ENCODE measurements at regions not wholly inside any gene's neighbourhood (a gene's known extent, or its start where the extent isn't known, plus 50 kb on each side); places are given as distances from the start of the nearest gene placed in this dataset.

GRCh38 chr14:21989090-21989489 is 315.5 kb upstream of the OR4E1 start:
- Mint-ChIP-seq H3K27me3 (no peaks in the 10 kb centered on the region), H3K9me3 (no peaks in the 10 kb centered on the region), H3K36me3 (ENCODE audit: insufficient read depth) (no peaks in the 10 kb centered on the region), H3K27ac (ENCODE audit: low read depth) (no peak overlapping the region), H3K4me3 (no peak overlapping the region), H3K4me1 (peaks cover under 1% of the 10 kb centered on the region)
- ATAC-seq (replicated peaks; ENCODE audit: extremely low read depth, poor library complexity, severe bottlenecking) (no peak), DNase-seq (ENCODE audit: low spot score in 2 of 2) (no peak)

GRCh38 chr14:21988413-21988812 is 314.8 kb upstream of the OR4E1 start:
- DNase-seq (ENCODE audit: low spot score in 2 of 2) (no peak), ATAC-seq (replicated peaks; ENCODE audit: extremely low read depth, poor library complexity, severe bottlenecking) (no peak)
- no peak overlapping the region for H3K27ac Mint-ChIP-seq (ENCODE audit: low read depth)
- no peaks in the 10 kb centered on the region for H3K36me3 Mint-ChIP-seq (ENCODE audit: insufficient read depth)
- no peaks in the 10 kb centered on the region for H3K27me3 Mint-ChIP-seq
- no peak overlapping the region for H3K4me3 Mint-ChIP-seq
- H3K4me1 Mint-ChIP-seq = no peaks in the 10 kb centered on the region
- no peaks in the 10 kb centered on the region for H3K9me3 Mint-ChIP-seq

GRCh38 chr14:21987937-21988336 is 314.3 kb upstream of the OR4E1 start:
- Mint-ChIP-seq H3K36me3 (ENCODE audit: insufficient read depth) (no peaks in the 10 kb centered on the region), H3K9me3 (no peaks in the 10 kb centered on the region), H3K27me3 (no peaks in the 10 kb centered on the region), H3K27ac (ENCODE audit: low read depth) (no peak overlapping the region), H3K4me3 (no peak overlapping the region), H3K4me1 (no peaks in the 10 kb centered on the region)
- ATAC-seq (replicated peaks; ENCODE audit: extremely low read depth, poor library complexity, severe bottlenecking) = no peak
- DNase-seq (ENCODE audit: low spot score in 2 of 2) = no peak

- H3K27ac Mint-ChIP-seq (ENCODE audit: low read depth) = no peak overlapping the region
- no peak overlapping the region for H3K4me3 Mint-ChIP-seq
- DNase-seq (ENCODE audit: low spot score in 2 of 2) (no peak), ATAC-seq (replicated peaks; ENCODE audit: extremely low read depth, poor library complexity, severe bottlenecking) (no peak)
- no peaks in the 10 kb centered on the region for H3K4me1 Mint-ChIP-seq
- H3K27me3 Mint-ChIP-seq = no peaks in the 10 kb centered on the region
- no peaks in the 10 kb centered on the region for H3K9me3 Mint-ChIP-seq
- no peaks in the 10 kb centered on the region for H3K36me3 Mint-ChIP-seq (ENCODE audit: insufficient read depth)
These were observed 311.5 kb upstream of the OR4E1 start for GRCh38 chr14:21985081-21985480.

GRCh38 chr14:21978999-21979314 is 305.3 kb upstream of the OR4E1 start:
- H3K4me1 Mint-ChIP-seq = peaks cover 16% of the 10 kb centered on the region
- ATAC-seq (replicated peaks; ENCODE audit: extremely low read depth, poor library complexity, severe bottlenecking) = peak; percentile 38
- peak overlapping the region; percentile 68 for H3K4me3 Mint-ChIP-seq
- peaks cover 13% of the 10 kb centered on the region for H3K27me3 Mint-ChIP-seq
- no peaks in the 10 kb centered on the region for H3K36me3 Mint-ChIP-seq (ENCODE audit: insufficient read depth)
- H3K9me3 Mint-ChIP-seq = no peaks in the 10 kb centered on the region
- DNase-seq (ENCODE audit: low spot score in 2 of 2) = no peak
- no peak overlapping the region for H3K27ac Mint-ChIP-seq (ENCODE audit: low read depth)

GRCh38 chr14:21978184-21978998 is 304.8 kb upstream of the OR4E1 start:
- peak overlapping the region; percentile 19 for H3K27ac Mint-ChIP-seq (ENCODE audit: low read depth)
- H3K36me3 Mint-ChIP-seq (ENCODE audit: insufficient read depth) = no peaks in the 10 kb centered on the region
- H3K9me3 Mint-ChIP-seq = no peaks in the 10 kb centered on the region
- DNase-seq (ENCODE audit: low spot score in 2 of 2) (peak; percentile 42 to 45), ATAC-seq (replicated peaks; ENCODE audit: extremely low read depth, poor library complexity, severe bottlenecking) (peak; percentile 80)
- H3K27me3 Mint-ChIP-seq = peaks cover 13% of the 10 kb centered on the region
- peaks cover 16% of the 10 kb centered on the region for H3K4me1 Mint-ChIP-seq
- peak overlapping the region; percentile 68 for H3K4me3 Mint-ChIP-seq

GRCh38 chr14:21974741-21975140 is 301.1 kb upstream of the OR4E1 start:
- ATAC-seq (replicated peaks; ENCODE audit: extremely low read depth, poor library complexity, severe bottlenecking) (no peak), DNase-seq (ENCODE audit: low spot score in 2 of 2) (no peak)
- Mint-ChIP-seq H3K4me1 (peaks cover 23% of the 10 kb centered on the region), H3K4me3 (peak overlapping the region; percentile 74), H3K27ac (ENCODE audit: low read depth) (no peak overlapping the region), H3K9me3 (no peaks in the 10 kb centered on the region), H3K36me3 (ENCODE audit: insufficient read depth) (peaks cover 1% of the 10 kb centered on the region), H3K27me3 (peaks cover 26% of the 10 kb centered on the region)

GRCh38 chr14:21965042-21965441 is 291.4 kb upstream of the OR4E1 start:
- Mint-ChIP-seq H3K4me3 (peak overlapping the region; percentile 7), H3K9me3 (no peaks in the 10 kb centered on the region), H3K4me1 (peaks cover 15% of the 10 kb centered on the region), H3K27ac (ENCODE audit: low read depth) (no peak overlapping the region), H3K27me3 (peaks cover 25% of the 10 kb centered on the region), H3K36me3 (ENCODE audit: insufficient read depth) (no peaks in the 10 kb centered on the region)
- DNase-seq (ENCODE audit: low spot score in 2 of 2) = peak in 1 of 2 donors; percentile 10
- peak; percentile 60 for ATAC-seq (replicated peaks; ENCODE audit: extremely low read depth, poor library complexity, severe bottlenecking)

- H3K4me1 Mint-ChIP-seq = peaks cover 13% of the 10 kb centered on the region
- H3K27ac Mint-ChIP-seq (ENCODE audit: low read depth) = no peak overlapping the region
- H3K36me3 Mint-ChIP-seq (ENCODE audit: insufficient read depth) = no peaks in the 10 kb centered on the region
- ATAC-seq (replicated peaks; ENCODE audit: extremely low read depth, poor library complexity, severe bottlenecking) = no peak
- no peaks in the 10 kb centered on the region for H3K9me3 Mint-ChIP-seq
- DNase-seq (ENCODE audit: low spot score in 2 of 2) = no peak
- no peak overlapping the region for H3K4me3 Mint-ChIP-seq
- H3K27me3 Mint-ChIP-seq = peaks cover 25% of the 10 kb centered on the region
These were observed 290.6 kb upstream of the OR4E1 start for GRCh38 chr14:21964180-21964579.

GRCh38 chr14:21960636-21961035 is 287.0 kb upstream of the OR4E1 start:
- no peak overlapping the region for H3K27ac Mint-ChIP-seq (ENCODE audit: low read depth)
- no peaks in the 10 kb centered on the region for H3K9me3 Mint-ChIP-seq
- no peaks in the 10 kb centered on the region for H3K36me3 Mint-ChIP-seq (ENCODE audit: insufficient read depth)
- H3K4me1 Mint-ChIP-seq = peaks cover 13% of the 10 kb centered on the region
- DNase-seq (ENCODE audit: low spot score in 2 of 2) (no peak), ATAC-seq (replicated peaks; ENCODE audit: extremely low read depth, poor library complexity, severe bottlenecking) (no peak)
- H3K27me3 Mint-ChIP-seq = peaks cover 33% of the 10 kb centered on the region
- H3K4me3 Mint-ChIP-seq = no peak overlapping the region

- DNase-seq (ENCODE audit: low spot score in 2 of 2) (no peak), ATAC-seq (replicated peaks; ENCODE audit: extremely low read depth, poor library complexity, severe bottlenecking) (no peak)
- Mint-ChIP-seq H3K27me3 (peaks cover 13% of the 10 kb centered on the region), H3K36me3 (ENCODE audit: insufficient read depth) (no peaks in the 10 kb centered on the region), H3K4me1 (peaks cover 6% of the 10 kb centered on the region), H3K9me3 (no peaks in the 10 kb centered on the region), H3K4me3 (no peak overlapping the region), H3K27ac (ENCODE audit: low read depth) (peak overlapping the region; percentile 8)
These were observed 268.3 kb upstream of the OR4E1 start for GRCh38 chr14:21941885-21942284.

- Mint-ChIP-seq H3K27me3 (peaks cover 12% of the 10 kb centered on the region), H3K36me3 (ENCODE audit: insufficient read depth) (no peaks in the 10 kb centered on the region), H3K9me3 (no peaks in the 10 kb centered on the region), H3K4me1 (peaks cover 6% of the 10 kb centered on the region), H3K4me3 (peak overlapping the region; percentile 55), H3K27ac (ENCODE audit: low read depth) (peak overlapping the region; percentile 78)
- DNase-seq (ENCODE audit: low spot score in 2 of 2) (no peak), ATAC-seq (replicated peaks; ENCODE audit: extremely low read depth, poor library complexity, severe bottlenecking) (peak; percentile 58)
These were observed 267.6 kb upstream of the OR4E1 start for GRCh38 chr14:21940887-21941856.

GRCh38 chr14:21939836-21940235 is 266.2 kb upstream of the OR4E1 start:
- Mint-ChIP-seq H3K4me1 (peaks cover 6% of the 10 kb centered on the region), H3K9me3 (no peaks in the 10 kb centered on the region), H3K4me3 (no peak overlapping the region), H3K27me3 (no peaks in the 10 kb centered on the region), H3K27ac (ENCODE audit: low read depth) (no peak overlapping the region), H3K36me3 (ENCODE audit: insufficient read depth) (no peaks in the 10 kb centered on the region)
- ATAC-seq (replicated peaks; ENCODE audit: extremely low read depth, poor library complexity, severe bottlenecking) = no peak
- no peak for DNase-seq (ENCODE audit: low spot score in 2 of 2)

Measured in central memory CD8-positive, alpha-beta T cell (primary cell).